B cell (primary cell): ENCODE measurements at regions not wholly inside any gene's neighbourhood (a gene's known extent, or its start where the extent isn't known, plus 50 kb on each side); places are given as distances from the start of the nearest gene placed in this dataset.
"Not testable (repeated sequence)": the region's sequence is repeated elsewhere in the genome, so short reads cannot be mapped to it uniquely, and the experiment has no call there.

Source experiments
- ATAC-seq: fragments of 200-7000 bp; cut with Tn5 transposase; one replicate; pipeline ENCODE4 v1.10.0; 2021; ENCODE audit warnings: low read depth, mild to moderate bottlenecking, moderate number of reproducible peaks, moderate library complexity
- CTCF ChIA-PET: fragments of 350-600 bp; sonication (Branson Sonifier 250); formaldehyde crosslinking; loops from one replicate; lab custom pipeline; 2021; ENCODE audit warnings: antibody characterized with exemption, inconsistent platforms; lab: Charles Lee
- POLR2A ChIA-PET: fragments of 350-600 bp; sonication (Branson Sonifier 250); formaldehyde crosslinking; loops from one replicate; lab custom pipeline; 2021; ENCODE audit warnings: antibody characterized with exemption; lab: Charles Lee
- DNase-seq: peaks from one replicate; pipeline ENCODE4 v3.0.0; 2013
- H2AFZ ChIP-seq: 2 replicates; pipeline ENCODE4 v1.6.1; 2012; ENCODE audit warnings: mild to moderate bottlenecking, low read depth, low read length; ENCODE audit not compliant: insufficient read depth, poor library complexity, severe bottlenecking
- H3K27ac ChIP-seq, 2 donors: 1 replicate in 1 of 2; 2 replicates in 1 of 2; pipeline ENCODE4 v1.5.1; 2012 to 2013; ENCODE audit warnings: low read length in 2 of 2, mild to moderate bottlenecking in 2 of 2, moderate library complexity in 1 of 2
- H3K27me3 ChIP-seq, 4 experiments: fragments of 200-600 bp in 1 of 4; sonication (generic) in 1 of 4; replicated peaks in 1 of 4; 1 replicate in 2 of 4; 2 replicates in 2 of 4; pipeline versions ENCODE4 v1.6.1 to v1.7.0; 2013 to 2016; ENCODE audit warnings: low read length in 3 of 4, mild to moderate bottlenecking in 2 of 4, mixed read lengths in 1 of 4, moderate library complexity in 1 of 4; ENCODE audit not compliant: insufficient read depth in 4 of 4, control insufficient read depth in 3 of 4; ENCODE audit errors: control extremely low read depth in 1 of 4
- H3K36me3 ChIP-seq, 2 experiments: replicated peaks in 1 of 2; 1 replicate in 1 of 2; 2 replicates in 1 of 2; pipeline versions ENCODE4 v1.6.1 to v1.7.1; 2013; ENCODE audit warnings: low read length in 1 of 2; ENCODE audit not compliant: insufficient read depth in 2 of 2, control insufficient read depth in 1 of 2; ENCODE audit errors: control extremely low read depth in 1 of 2, extremely low read depth in 1 of 2
- H3K4me1 ChIP-seq, 2 donors: fragments of 200-600 bp in 1 of 2; sonication (generic) in 1 of 2; 1 replicate in 1 of 2; 2 replicates in 1 of 2; pipeline versions ENCODE4 v1.5.1 to v1.6.1; 2013 to 2017; ENCODE audit warnings: low read length in 2 of 2; ENCODE audit not compliant: control insufficient read depth in 2 of 2, insufficient read depth in 2 of 2
- H3K4me2 ChIP-seq: replicated peaks from 2 replicates; pipeline ENCODE3; 2012; ENCODE audit warnings: mild to moderate bottlenecking, low read depth, low read length; ENCODE audit not compliant: poor library complexity, severe bottlenecking
- H3K4me3 ChIP-seq, 5 experiments: fragments of 200-600 bp in 1 of 5; sonication (generic) in 1 of 5; 1 replicate in 3 of 5; 2 replicates in 2 of 5; pipeline versions ENCODE4 v1.5.1 to v1.7.0; 2011 to 2016; ENCODE audit warnings: low read length in 4 of 5, mild to moderate bottlenecking in 4 of 5, low read depth in 2 of 5, control low read depth in 1 of 5, moderate library complexity in 1 of 5; ENCODE audit not compliant: insufficient read depth in 1 of 5; ENCODE audit errors: control extremely low read depth in 1 of 5, extremely low read depth in 1 of 5
- H3K79me2 ChIP-seq: fragments of 200-600 bp; sonication (generic); one replicate; pipeline ENCODE4 v1.6.0; 2016; ENCODE audit warnings: low read length; ENCODE audit not compliant: control insufficient read depth, insufficient read depth
- H3K9ac ChIP-seq: fragments of 200-600 bp; sonication (generic); 2 replicates; pipeline ENCODE4 v1.6.1; 2017; ENCODE audit warnings: mild to moderate bottlenecking, low read length, moderate library complexity
- H3K9me3 ChIP-seq, 3 donors: one replicate each; pipeline versions ENCODE4 v1.6.1 to v1.7.1; 2013; ENCODE audit warnings: low read length in 2 of 3; ENCODE audit not compliant: control insufficient read depth in 2 of 3, insufficient read depth in 1 of 3; ENCODE audit errors: control extremely low read depth in 1 of 3
- H4K20me1 ChIP-seq: 2 replicates; pipeline ENCODE4 v1.6.0; 2012; ENCODE audit warnings: mild to moderate bottlenecking, low read length; ENCODE audit not compliant: insufficient read depth, control insufficient read depth, poor library complexity, severe bottlenecking
- H3K27ac Mint-ChIP-seq: one replicate; pipeline ENCODE4 v1.8.0; 2021; ENCODE audit warnings: mixed read lengths
- H3K27me3 Mint-ChIP-seq: one replicate; pipeline ENCODE4 v1.8.0; 2021; ENCODE audit warnings: mixed read lengths
- H3K4me1 Mint-ChIP-seq: one replicate; pipeline ENCODE4 v1.8.0; 2021; ENCODE audit warnings: mixed read lengths
- H3K4me3 Mint-ChIP-seq: one replicate; pipeline ENCODE4 v1.8.0; 2021; ENCODE audit warnings: mixed read lengths
- H3K9me3 Mint-ChIP-seq: one replicate; pipeline ENCODE4 v1.8.0; 2022; ENCODE audit warnings: mixed read lengths; ENCODE audit not compliant: insufficient read depth
- WGBS: methylation state at CpG from one replicate; pipeline ENCODE4 v1.1.5; 2013; ENCODE audit warnings: missing lambda C conversion rate; ENCODE audit not compliant: insufficient coverage; 5-methylcytosine and 5-hydroxymethylcytosine counted together
- intact Hi-C: fragments of 100-400 bp; cut with micrococcal nuclease; formaldehyde crosslinking; loops from one replicate; pipeline ENCODE4 v1.10.0; 2022

GRCh38 chr11:49558261-49558847 lies 350.0 kb upstream of the FOLH1 start:
- DNase-seq, H3K27ac Mint-ChIP-seq, H3K36me3 ChIP-seq, H3K27me3 ChIP-seq, H4K20me1 ChIP-seq, CTCF ChIA-PET, H3K9me3 ChIP-seq, H3K9ac ChIP-seq, H3K4me3 Mint-ChIP-seq, H3K4me2 ChIP-seq, H3K27me3 Mint-ChIP-seq, POLR2A ChIA-PET, intact Hi-C loops, ATAC-seq, H3K27ac ChIP-seq, H3K4me1 Mint-ChIP-seq, H3K4me3 ChIP-seq, H3K79me2 ChIP-seq, H2AFZ ChIP-seq, H3K9me3 Mint-ChIP-seq, H3K4me1 ChIP-seq: not testable (repeated sequence)
- WGBS, result 5% methylated on average over 7 of the region's 42 CpGs

DNA sequence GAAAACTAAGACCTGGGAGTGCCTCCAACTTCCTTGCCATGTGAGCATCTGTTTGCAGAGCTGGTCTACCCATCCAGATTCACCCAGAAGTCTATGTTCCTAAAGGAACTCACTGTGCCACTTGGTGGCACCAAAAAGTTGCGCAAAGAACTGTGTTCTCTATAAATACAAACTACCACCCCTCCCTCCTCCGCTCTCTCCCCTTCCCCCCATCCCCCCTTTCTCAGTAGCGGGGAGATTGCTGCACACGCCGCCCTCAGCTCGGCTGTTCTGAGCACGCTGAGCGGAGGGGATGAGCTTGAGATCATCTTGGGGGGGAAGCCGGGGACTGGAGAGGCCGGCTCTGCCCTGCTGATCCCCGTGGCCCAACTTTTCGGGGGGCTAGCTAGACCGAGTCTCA lies 352.2 kb upstream of the FOLH1 start:
- H3K27me3 Mint-ChIP-seq, H3K9me3 Mint-ChIP-seq, H3K27ac Mint-ChIP-seq, H2AFZ ChIP-seq, H4K20me1 ChIP-seq, H3K36me3 ChIP-seq, H3K4me3 ChIP-seq, H3K4me1 Mint-ChIP-seq, H3K9me3 ChIP-seq, H3K9ac ChIP-seq, H3K4me1 ChIP-seq, POLR2A ChIA-PET, CTCF ChIA-PET, H3K4me3 Mint-ChIP-seq, DNase-seq, ATAC-seq, intact Hi-C loops, H3K27ac ChIP-seq, H3K4me2 ChIP-seq, H3K27me3 ChIP-seq, H3K79me2 ChIP-seq: not testable (repeated sequence)
- 15% methylated on average over 10 of the region's 13 CpGs for WGBS

DNA sequence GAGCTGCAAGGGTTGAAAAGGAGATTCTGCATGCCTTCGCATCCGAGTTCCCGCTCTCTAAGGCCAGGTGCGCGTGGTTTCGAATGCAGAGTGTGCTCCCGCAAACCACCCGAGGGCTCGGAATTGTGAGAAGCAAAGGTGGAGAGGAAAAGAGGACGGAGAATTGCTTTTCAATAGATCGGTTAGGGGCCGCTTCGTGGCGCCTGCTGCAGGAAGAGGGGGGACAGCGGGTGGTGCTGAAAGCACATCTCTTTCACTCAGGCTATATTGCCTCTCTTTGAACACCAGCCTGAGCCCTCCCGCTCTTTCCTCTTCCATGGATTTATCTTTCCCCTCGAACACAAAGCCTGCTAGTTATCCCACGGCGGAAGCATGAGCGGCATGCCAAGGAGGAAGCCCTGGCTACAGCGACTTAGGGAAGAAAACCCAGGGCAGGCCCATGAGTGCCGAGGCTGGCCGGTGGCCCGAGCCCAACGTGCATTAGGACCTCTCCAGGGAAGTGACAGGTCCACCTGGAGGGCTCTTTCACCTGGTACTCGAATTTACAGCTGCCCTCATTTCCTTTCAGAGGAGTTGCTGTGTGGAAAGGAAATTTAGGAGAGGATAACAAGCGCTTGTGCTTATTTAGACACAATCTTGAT lies 353.0 kb upstream of the FOLH1 start:
- H3K36me3 ChIP-seq, H3K4me1 ChIP-seq, H3K4me3 Mint-ChIP-seq, H3K27me3 Mint-ChIP-seq, H3K9ac ChIP-seq, H3K27me3 ChIP-seq, CTCF ChIA-PET, H3K4me1 Mint-ChIP-seq, ATAC-seq, POLR2A ChIA-PET, H3K4me2 ChIP-seq, H2AFZ ChIP-seq, H3K79me2 ChIP-seq, intact Hi-C loops, H3K4me3 ChIP-seq, H3K9me3 ChIP-seq, H3K27ac ChIP-seq, H3K9me3 Mint-ChIP-seq, H4K20me1 ChIP-seq, H3K27ac Mint-ChIP-seq, DNase-seq: not testable (repeated sequence)
- 27% methylated on average over 15 of the region's 27 CpGs for WGBS

GRCh38 chr11:49562262-49562661 lies 353.9 kb upstream of the FOLH1 start:
- H3K4me2 ChIP-seq, H3K4me3 ChIP-seq, H2AFZ ChIP-seq, H3K27ac Mint-ChIP-seq, H3K4me3 Mint-ChIP-seq, H3K9me3 Mint-ChIP-seq, H3K4me1 ChIP-seq, H3K4me1 Mint-ChIP-seq, H3K9me3 ChIP-seq, H4K20me1 ChIP-seq, DNase-seq, H3K27me3 Mint-ChIP-seq, H3K36me3 ChIP-seq, H3K79me2 ChIP-seq, intact Hi-C loops, H3K9ac ChIP-seq, H3K27ac ChIP-seq, POLR2A ChIA-PET, H3K27me3 ChIP-seq, ATAC-seq, CTCF ChIA-PET: not testable (repeated sequence)
- 100% methylated on average over 2 of the region's 5 CpGs for WGBS
